ENCODE measurements at regions not wholly inside any gene's neighbourhood (a gene's known extent, or its start where the extent isn't known, plus 50 kb on each side); places are given as distances from the start of the nearest gene placed in this dataset.

- H3K27ac Mint-ChIP-seq: no peak overlapping the region
- TF ChIP-seq CTCF (conservative IDR thresholded peaks at IDR 0.05): no peak
- H3K27me3 ChIP-seq (ENCODE audit: control insufficient read depth, insufficient read depth, low read length, poor library complexity, severe bottlenecking): no peaks in the 10 kb centered on the region
Measured at GRCh38 chr6:168956141-168956838, 297.4 kb downstream of the THBS2 start.

GRCh38 chr6:168953461-168953860, 300.2 kb downstream of the THBS2 start:
- H3K36me3 ChIP-seq (ENCODE audit: control insufficient read depth, insufficient read depth, low read length): no peaks in the 10 kb centered on the region
- no peaks in the 10 kb centered on the region for H3K4me1 Mint-ChIP-seq
- H3K9ac ChIP-seq (ENCODE audit: extremely low read depth, low read length, poor library complexity, severe bottlenecking): no peak overlapping the region
- no peak for TF ChIP-seq CTCF (conservative IDR thresholded peaks at IDR 0.05)
- peaks cover 6% of the 10 kb centered on the region for H3K9me3 ChIP-seq (ENCODE audit: control insufficient read depth, low read length)
- no peak for DNase-seq
- H3K36me3 Mint-ChIP-seq (ENCODE audit: low read depth): no peaks in the 10 kb centered on the region
- H3K27ac ChIP-seq (ENCODE audit: low read depth, low read length): no peak overlapping the region
- H3K27ac Mint-ChIP-seq: no peak overlapping the region
- no peak overlapping the region for H3K4me3 ChIP-seq (ENCODE audit: low read length)
- WGBS, 2 experiments (ENCODE audit: insufficient coverage in 1 of 2, insufficient read length in 1 of 2): 93 to 94% methylated on average over 3 to 6 of the region's 6 CpGs
- H3K9me3 Mint-ChIP-seq: peaks cover 4% of the 10 kb centered on the region
- H3K27me3 Mint-ChIP-seq (ENCODE audit: insufficient read depth): no peaks in the 10 kb centered on the region
- H3K4me1 ChIP-seq (ENCODE audit: control insufficient read depth, insufficient read depth, low read length): no peaks in the 10 kb centered on the region
- H3K27me3 ChIP-seq (ENCODE audit: control insufficient read depth, insufficient read depth, low read length, poor library complexity, severe bottlenecking): no peaks in the 10 kb centered on the region
- no peak overlapping the region for H3K4me3 Mint-ChIP-seq

More at GRCh38 chr6:168956141-168956838, 297.4 kb downstream of the THBS2 start:
- Mint-ChIP-seq H3K9me3 (no peaks in the 10 kb centered on the region), H3K4me3 (no peak overlapping the region), H3K4me1 (no peaks in the 10 kb centered on the region), H3K27me3 (ENCODE audit: insufficient read depth) (no peaks in the 10 kb centered on the region), H3K36me3 (ENCODE audit: low read depth) (no peaks in the 10 kb centered on the region)
- H3K4me3 ChIP-seq (ENCODE audit: low read length): no peak overlapping the region
- H3K36me3 ChIP-seq (ENCODE audit: control insufficient read depth, insufficient read depth, low read length): no peaks in the 10 kb centered on the region
- DNase-seq: no peak
- no peaks in the 10 kb centered on the region for H3K4me1 ChIP-seq (ENCODE audit: control insufficient read depth, insufficient read depth, low read length)
- H3K27ac ChIP-seq (ENCODE audit: low read depth, low read length): no peak overlapping the region
- no peak overlapping the region for H3K9ac ChIP-seq (ENCODE audit: extremely low read depth, low read length, poor library complexity, severe bottlenecking)
- WGBS, 2 experiments (ENCODE audit: insufficient coverage in 1 of 2, insufficient read length in 1 of 2): 81 to 82% methylated on average over 2 to 7 of the region's 7 CpGs
- H3K9me3 ChIP-seq (ENCODE audit: control insufficient read depth, low read length): no peaks in the 10 kb centered on the region

- no peak for TF ChIP-seq CTCF (conservative IDR thresholded peaks at IDR 0.05)
- Histone ChIP-seq H3K27ac (ENCODE audit: low read depth, low read length) (no peak overlapping the region), H3K4me1 (ENCODE audit: control insufficient read depth, insufficient read depth, low read length) (no peaks in the 10 kb centered on the region), H3K27me3 (ENCODE audit: control insufficient read depth, insufficient read depth, low read length, poor library complexity, severe bottlenecking) (no peaks in the 10 kb centered on the region), H3K9me3 (ENCODE audit: control insufficient read depth, low read length) (peaks cover 7% of the 10 kb centered on the region), H3K4me3 (ENCODE audit: low read length) (no peak overlapping the region), H3K9ac (ENCODE audit: extremely low read depth, low read length, poor library complexity, severe bottlenecking) (no peak overlapping the region), H3K36me3 (ENCODE audit: control insufficient read depth, insufficient read depth, low read length) (no peaks in the 10 kb centered on the region)
- H3K27me3 Mint-ChIP-seq (ENCODE audit: insufficient read depth): no peaks in the 10 kb centered on the region
- 92 to 94% methylated on average over 4 to 12 of the region's 12 CpGs for WGBS, 2 experiments (ENCODE audit: insufficient coverage in 1 of 2, insufficient read length in 1 of 2)
- H3K9me3 Mint-ChIP-seq: peaks cover 4% of the 10 kb centered on the region
- no peaks in the 10 kb centered on the region for H3K4me1 Mint-ChIP-seq
- DNase-seq: no peak
- no peak overlapping the region for H3K27ac Mint-ChIP-seq
- H3K4me3 Mint-ChIP-seq: no peak overlapping the region
- H3K36me3 Mint-ChIP-seq (ENCODE audit: low read depth): no peaks in the 10 kb centered on the region
Measured at GRCh38 chr6:168951217-168951616, 302.4 kb downstream of the THBS2 start.

Measured in endodermal cell (in vitro differentiated cells).